Stimulated activated CD4-positive, alpha-beta T cell treated with anti-CD3 and anti-CD28 coated beads, Interleukin-4, amount 100 ng/mL, for 48 hours (primary cell): ENCODE measurements at regions not wholly inside any gene's neighbourhood (a gene's known extent, or its start where the extent isn't known, plus 50 kb on each side); places are given as distances from the start of the nearest gene placed in this dataset.

Source experiments
- DNase-seq, 2 donors: peaks; one replicate each; pipeline ENCODE4 v3.0.0-alpha.2; 2020; ENCODE audit warnings: low read depth in 2 of 2

- no peak for DNase-seq
These were observed 96.1 kb upstream of the GRIK3 start for GRCh38 chr1:37130221-37130948.

GRCh38 chr1:37131281-37131680 is 97.0 kb upstream of the GRIK3 start:
- no peak for DNase-seq

GRCh38 chr1:37133276-37134145 is 99.2 kb upstream of the GRIK3 start:
- DNase-seq: no peak

GRCh38 chr1:37134599-37134998 is 100.3 kb upstream of the GRIK3 start:
- no peak for DNase-seq

- DNase-seq: no peak
These were observed 100.7 kb upstream of the GRIK3 start for GRCh38 chr1:37135032-37135431.

GRCh38 chr1:37137014-37137413 is 102.7 kb upstream of the GRIK3 start:
- no peak for DNase-seq

- DNase-seq: no peak
These were observed 103.3 kb upstream of the GRIK3 start for GRCh38 chr1:37137601-37138000.

GRCh38 chr1:37143800-37144199 is 109.5 kb upstream of the GRIK3 start:
- no peak for DNase-seq

- no peak for DNase-seq
These were observed 111.8 kb upstream of the GRIK3 start for GRCh38 chr1:37146071-37146470.

GRCh38 chr1:37147392-37147831 is 113.1 kb upstream of the GRIK3 start:
- no peak for DNase-seq

- DNase-seq: no peak
These were observed 113.6 kb upstream of the GRIK3 start for GRCh38 chr1:37147906-37148305.

- no peak for DNase-seq
These were observed 114.3 kb upstream of the GRIK3 start for GRCh38 chr1:37148663-37149062.

- no peak for DNase-seq
These were observed 115.0 kb upstream of the GRIK3 start for GRCh38 chr1:37149296-37149695.

GRCh38 chr1:37150986-37151385 is 116.7 kb upstream of the GRIK3 start:
- DNase-seq: no peak

- no peak for DNase-seq
These were observed 117.5 kb upstream of the GRIK3 start for GRCh38 chr1:37151789-37152188.

GRCh38 chr1:37152491-37152890 is 118.2 kb upstream of the GRIK3 start:
- DNase-seq: no peak

GRCh38 chr1:37153116-37154100 is 119.1 kb upstream of the GRIK3 start:
- DNase-seq: no peak

- no peak for DNase-seq
These were observed 122.3 kb upstream of the GRIK3 start for GRCh38 chr1:37156646-37157045.

GRCh38 chr1:37157634-37158033 is 123.3 kb upstream of the GRIK3 start:
- no peak for DNase-seq

- no peak for DNase-seq
These were observed 123.9 kb upstream of the GRIK3 start for GRCh38 chr1:37158113-37158749.

GRCh38 chr1:37159102-37159501 is 124.8 kb upstream of the GRIK3 start:
- no peak for DNase-seq
